GM18517 (cell line): ENCODE measurements at regions not wholly inside any gene's neighbourhood (a gene's known extent, or its start where the extent isn't known, plus 50 kb on each side); places are given as distances from the start of the nearest gene placed in this dataset.

Experiments used
- ATAC-seq: cut with Tn5 transposase; IDR thresholded peaks from one replicate; pipeline ENCODE4 v1.9.1; 2021; ENCODE audit warnings: mild to moderate bottlenecking, moderate library complexity; ENCODE audit not compliant: unreplicated experiment

GRCh38 chr14:49994951-49995561, 102.2 kb downstream of the ARF6 start:
- ATAC-seq, result no peak

- ATAC-seq, result no peak
These were observed 105.1 kb downstream of the ARF6 start for GRCh38 chr14:49997991-49998390.

GRCh38 chr14:49999146-49999761, 106.4 kb downstream of the ARF6 start:
- ATAC-seq, result peak; percentile 51

GRCh38 chr14:49999826-50000379, 107.0 kb downstream of the ARF6 start:
- no peak for ATAC-seq

- peak; percentile 19 for ATAC-seq
These were observed 107.7 kb downstream of the ARF6 start for GRCh38 chr14:50000380-50001150.

- ATAC-seq, result no peak
These were observed 108.5 kb downstream of the ARF6 start for GRCh38 chr14:50001151-50001998.

- ATAC-seq, result no peak
These were observed 109.4 kb downstream of the ARF6 start for GRCh38 chr14:50001999-50002925.

- ATAC-seq, result no peak
These were observed 110.0 kb downstream of the ARF6 start for GRCh38 chr14:50002926-50003212.

- ATAC-seq, result peak; percentile 48
These were observed 110.5 kb downstream of the ARF6 start for GRCh38 chr14:50003213-50004021.

GRCh38 chr14:50006141-50006540, 110.2 kb downstream of the VCPKMT start:
- no peak for ATAC-seq

GRCh38 chr14:50007123-50007903, 109.1 kb downstream of the VCPKMT start:
- no peak for ATAC-seq

GRCh38 chr14:50008562-50008961, 107.8 kb downstream of the VCPKMT start:
- no peak for ATAC-seq

- ATAC-seq, result no peak
These were observed 107.4 kb downstream of the VCPKMT start for GRCh38 chr14:50008974-50009373.

- ATAC-seq, result no peak
These were observed 105.6 kb downstream of the VCPKMT start for GRCh38 chr14:50010752-50011151.

- no peak for ATAC-seq
These were observed 105.1 kb downstream of the VCPKMT start for GRCh38 chr14:50011242-50011641.

- ATAC-seq, result no peak
These were observed 103.7 kb downstream of the VCPKMT start for GRCh38 chr14:50012644-50013043.

- ATAC-seq, result no peak
These were observed 103.0 kb downstream of the VCPKMT start for GRCh38 chr14:50013198-50013918.

GRCh38 chr14:50013934-50014333, 102.4 kb downstream of the VCPKMT start:
- no peak for ATAC-seq
